IMR-90 (cell line): ENCODE measurements at regions not wholly inside any gene's neighbourhood (a gene's known extent, or its start where the extent isn't known, plus 50 kb on each side); places are given as distances from the start of the nearest gene placed in this dataset.

Experiments
- POLR2A ChIP-seq: IDR thresholded peaks from 2 replicates; pipeline ENCODE4 v1.6.1; 2012; ENCODE audit warnings: mild to moderate bottlenecking, low read depth, low read length
- RFX5 ChIP-seq: IDR thresholded peaks from 2 replicates; pipeline ENCODE4 v1.8.0; 2012; ENCODE audit warnings: low read depth, mild to moderate bottlenecking, low read length, moderate library complexity
- SMC3 ChIP-seq: fragments of 150-350 bp; IDR thresholded peaks from 2 replicates; pipeline ENCODE4 v1.6.1; 2016; ENCODE audit warnings: low read depth, mild to moderate bottlenecking, antibody characterized with exemption, low read length, moderate library complexity
- TF ChIP-seq, protein P1 (sequence below): conservative IDR thresholded peaks from 2 replicates; pipeline ENCODE4 v1.5.1; 2012; ENCODE audit warnings: mild to moderate bottlenecking, low read depth, low read length, improper control_type of control experiment
- TF ChIP-seq, protein P2 (sequence below): fragments of 150-350 bp; IDR thresholded peaks from 2 replicates; pipeline ENCODE4 v1.6.1; 2017; ENCODE audit warnings: mild to moderate bottlenecking, antibody characterized with exemption, low read length, low read depth

DNA sequence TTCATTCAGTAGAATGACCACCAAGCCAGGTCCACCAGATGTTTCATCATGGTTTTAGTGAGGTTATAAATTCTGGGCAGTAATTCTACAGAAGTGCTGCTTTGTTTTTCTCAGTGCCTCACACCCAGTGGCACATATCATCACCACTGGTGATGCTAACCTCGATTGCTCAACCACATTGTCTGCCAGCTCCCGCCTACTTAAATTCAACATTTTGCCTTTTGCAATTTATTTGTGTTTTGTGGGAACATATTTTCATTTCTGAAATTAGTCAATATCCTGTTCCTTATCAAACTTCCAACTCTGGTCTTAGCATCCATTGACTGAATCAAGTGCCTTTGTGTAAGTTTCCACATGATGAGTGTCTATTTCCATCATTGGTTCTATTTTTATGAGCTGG is 62.3 kb upstream of the TMEM178A start:
- TF ChIP-seq, protein P1, sequence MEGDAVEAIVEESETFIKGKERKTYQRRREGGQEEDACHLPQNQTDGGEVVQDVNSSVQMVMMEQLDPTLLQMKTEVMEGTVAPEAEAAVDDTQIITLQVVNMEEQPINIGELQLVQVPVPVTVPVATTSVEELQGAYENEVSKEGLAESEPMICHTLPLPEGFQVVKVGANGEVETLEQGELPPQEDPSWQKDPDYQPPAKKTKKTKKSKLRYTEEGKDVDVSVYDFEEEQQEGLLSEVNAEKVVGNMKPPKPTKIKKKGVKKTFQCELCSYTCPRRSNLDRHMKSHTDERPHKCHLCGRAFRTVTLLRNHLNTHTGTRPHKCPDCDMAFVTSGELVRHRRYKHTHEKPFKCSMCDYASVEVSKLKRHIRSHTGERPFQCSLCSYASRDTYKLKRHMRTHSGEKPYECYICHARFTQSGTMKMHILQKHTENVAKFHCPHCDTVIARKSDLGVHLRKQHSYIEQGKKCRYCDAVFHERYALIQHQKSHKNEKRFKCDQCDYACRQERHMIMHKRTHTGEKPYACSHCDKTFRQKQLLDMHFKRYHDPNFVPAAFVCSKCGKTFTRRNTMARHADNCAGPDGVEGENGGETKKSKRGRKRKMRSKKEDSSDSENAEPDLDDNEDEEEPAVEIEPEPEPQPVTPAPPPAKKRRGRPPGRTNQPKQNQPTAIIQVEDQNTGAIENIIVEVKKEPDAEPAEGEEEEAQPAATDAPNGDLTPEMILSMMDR: no peak
- TF ChIP-seq POLR2A (no peak), RFX5 (no peak), SMC3 (no peak)
- TF ChIP-seq, protein P2, sequence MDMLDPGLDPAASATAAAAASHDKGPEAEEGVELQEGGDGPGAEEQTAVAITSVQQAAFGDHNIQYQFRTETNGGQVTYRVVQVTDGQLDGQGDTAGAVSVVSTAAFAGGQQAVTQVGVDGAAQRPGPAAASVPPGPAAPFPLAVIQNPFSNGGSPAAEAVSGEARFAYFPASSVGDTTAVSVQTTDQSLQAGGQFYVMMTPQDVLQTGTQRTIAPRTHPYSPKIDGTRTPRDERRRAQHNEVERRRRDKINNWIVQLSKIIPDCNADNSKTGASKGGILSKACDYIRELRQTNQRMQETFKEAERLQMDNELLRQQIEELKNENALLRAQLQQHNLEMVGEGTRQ: no peak
